RWPE2 (cell line): ENCODE measurements at regions not wholly inside any gene's neighbourhood (a gene's known extent, or its start where the extent isn't known, plus 50 kb on each side); places are given as distances from the start of the nearest gene placed in this dataset.

Experiments used
- ATAC-seq: fragments of 200-7000 bp; cut with Tn5 transposase; 3 replicates; pipeline ENCODE4 v1.9.1; 2021; ENCODE audit warnings: low read depth
- DNase-seq: peaks from one replicate; pipeline ENCODE4 v3.0.0-alpha.2; 2020; ENCODE audit warnings: low spot score
- H3K27ac ChIP-seq: fragments of 450-650 bp; 2 replicates; pipeline ENCODE4 v1.5.1; 2017; ENCODE audit warnings: mild to moderate bottlenecking; ENCODE audit not compliant: poor library complexity, severe bottlenecking
- H3K27me3 ChIP-seq: fragments of 250-450 bp; sonication (Bioruptor Pico); 2 replicates; pipeline ENCODE4 v1.5.1; 2021; ENCODE audit warnings: mild to moderate bottlenecking, moderate library complexity; ENCODE audit not compliant: insufficient read depth, poor library complexity, severe bottlenecking
- H3K36me3 ChIP-seq: fragments of 250-450 bp; sonication (Bioruptor Pico); 2 replicates; pipeline ENCODE4 v1.5.1; 2020; ENCODE audit warnings: low read depth, mild to moderate bottlenecking, moderate library complexity
- H3K4me1 ChIP-seq: fragments of 250-450 bp; sonication (Bioruptor Pico); 2 replicates; pipeline ENCODE4 v1.5.1; 2021; ENCODE audit warnings: mild to moderate bottlenecking, moderate library complexity; ENCODE audit not compliant: insufficient read depth, poor library complexity, severe bottlenecking
- H3K4me3 ChIP-seq: fragments of 250-450 bp; sonication (Bioruptor Pico); 2 replicates; pipeline ENCODE4 v1.5.1; 2021; ENCODE audit warnings: mild to moderate bottlenecking, moderate library complexity; ENCODE audit not compliant: severe bottlenecking
- H3K9me3 ChIP-seq: fragments of 250-450 bp; sonication (Bioruptor Pico); 2 replicates; pipeline ENCODE4 v1.5.1; 2021; ENCODE audit warnings: mild to moderate bottlenecking, moderate library complexity; ENCODE audit not compliant: severe bottlenecking
- CTCF ChIP-seq: fragments of 450-650 bp; IDR thresholded peaks from one replicate; pipeline ENCODE4 v1.5.1; 2017; ENCODE audit warnings: mild to moderate bottlenecking, moderate library complexity; ENCODE audit not compliant: poor library complexity, severe bottlenecking

GRCh38 chr4:63618883-63619718, 790.1 kb downstream of the TECRL start:
- no peak overlapping the region for H3K4me3 ChIP-seq
- peak; percentile 29; the same call in 1 of the 3 replicates for ATAC-seq
- H3K27me3 ChIP-seq = peaks cover 3% of the 10 kb centered on the region
- H3K27ac ChIP-seq = no peak overlapping the region
- no peak for DNase-seq
- no peaks in the 10 kb centered on the region for H3K36me3 ChIP-seq
- TF ChIP-seq CTCF = no peak
- no peaks in the 10 kb centered on the region for H3K9me3 ChIP-seq
- no peaks in the 10 kb centered on the region for H3K4me1 ChIP-seq

DNA sequence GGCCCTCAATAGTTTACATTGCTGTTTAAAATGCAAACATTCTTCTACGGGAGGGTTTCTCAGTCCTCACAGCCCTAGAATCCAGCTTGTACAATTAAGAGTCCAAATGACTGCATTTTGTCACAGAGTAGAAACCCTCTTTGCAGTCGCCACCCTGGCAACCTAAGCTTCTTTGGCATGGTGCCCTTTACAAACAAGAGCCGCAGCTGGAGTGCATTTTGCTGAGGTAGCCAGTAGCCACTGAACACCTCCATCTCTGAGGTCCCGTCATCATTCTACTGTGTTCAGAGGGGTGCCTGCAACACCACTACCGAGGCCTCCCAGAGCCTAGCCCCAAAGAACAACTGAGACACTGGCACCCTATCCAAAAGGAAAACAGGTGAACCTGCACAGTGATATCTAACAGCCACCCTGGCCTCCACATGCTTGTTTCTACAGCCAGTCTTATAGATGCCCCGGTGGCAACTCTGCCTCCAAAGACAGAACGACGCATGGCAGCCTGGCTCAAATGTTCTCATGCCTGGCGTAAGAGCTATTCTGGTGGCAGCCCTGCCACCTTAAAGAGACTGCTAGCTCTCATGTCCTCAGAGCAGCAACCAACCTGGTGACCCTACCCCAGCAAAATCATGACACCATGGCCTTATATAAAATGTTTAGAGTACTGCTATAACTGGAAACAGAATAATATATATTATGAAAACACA, 801.9 kb downstream of the TECRL start:
- Histone ChIP-seq H3K4me3 (no peak overlapping the region), H3K27me3 (no peaks in the 10 kb centered on the region), H3K9me3 (no peaks in the 10 kb centered on the region), H3K27ac (no peak overlapping the region), H3K36me3 (no peaks in the 10 kb centered on the region), H3K4me1 (no peaks in the 10 kb centered on the region)
- ATAC-seq = no peak
- TF ChIP-seq CTCF = no peak
- DNase-seq = no peak

GRCh38 chr4:63589796-63590195, 819.5 kb downstream of the TECRL start:
- no peaks in the 10 kb centered on the region for H3K9me3 ChIP-seq
- ATAC-seq = no peak
- no peak overlapping the region for H3K27ac ChIP-seq
- H3K27me3 ChIP-seq = no peaks in the 10 kb centered on the region
- DNase-seq = no peak
- TF ChIP-seq CTCF = no peak
- H3K4me1 ChIP-seq = no peaks in the 10 kb centered on the region
- H3K4me3 ChIP-seq = no peak overlapping the region
- H3K36me3 ChIP-seq = no peaks in the 10 kb centered on the region

DNA sequence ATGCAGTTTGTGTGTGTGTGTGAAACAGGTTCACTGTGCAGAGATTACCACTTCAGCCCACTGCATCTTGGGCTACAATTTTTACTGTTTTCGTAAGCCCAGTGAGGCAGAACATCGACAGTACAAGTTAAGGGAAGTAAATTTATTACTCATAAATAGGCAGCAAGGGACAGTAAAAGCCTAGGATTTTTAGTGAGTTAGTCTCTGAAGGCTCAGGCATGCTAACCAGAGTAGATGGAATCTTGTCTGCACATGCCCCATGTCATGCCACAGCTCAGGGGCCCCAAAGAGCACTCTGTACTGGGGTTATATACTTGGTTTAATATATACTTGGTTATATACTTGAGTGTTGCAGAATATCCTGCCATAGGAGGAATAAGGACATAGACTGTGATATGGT, 825.7 kb downstream of the TECRL start:
- no peak overlapping the region for H3K4me3 ChIP-seq
- no peaks in the 10 kb centered on the region for H3K4me1 ChIP-seq
- no peak for TF ChIP-seq CTCF
- no peaks in the 10 kb centered on the region for H3K36me3 ChIP-seq
- H3K9me3 ChIP-seq = no peaks in the 10 kb centered on the region
- no peaks in the 10 kb centered on the region for H3K27me3 ChIP-seq
- no peak overlapping the region for H3K27ac ChIP-seq
- no peak for DNase-seq
- no peak for ATAC-seq

- no peak overlapping the region for H3K27ac ChIP-seq
- no peaks in the 10 kb centered on the region for H3K4me1 ChIP-seq
- no peaks in the 10 kb centered on the region for H3K27me3 ChIP-seq
- H3K9me3 ChIP-seq = no peaks in the 10 kb centered on the region
- H3K4me3 ChIP-seq = no peak overlapping the region
- ATAC-seq = no peak
- no peak for DNase-seq
- H3K36me3 ChIP-seq = no peaks in the 10 kb centered on the region
- TF ChIP-seq CTCF = no peak
Measured at GRCh38 chr4:63583007-63583406, 826.2 kb downstream of the TECRL start.
